ENCODE measurements at regions not wholly inside any gene's neighbourhood (a gene's known extent, or its start where the extent isn't known, plus 50 kb on each side); places are given as distances from the start of the nearest gene placed in this dataset.

DNA sequence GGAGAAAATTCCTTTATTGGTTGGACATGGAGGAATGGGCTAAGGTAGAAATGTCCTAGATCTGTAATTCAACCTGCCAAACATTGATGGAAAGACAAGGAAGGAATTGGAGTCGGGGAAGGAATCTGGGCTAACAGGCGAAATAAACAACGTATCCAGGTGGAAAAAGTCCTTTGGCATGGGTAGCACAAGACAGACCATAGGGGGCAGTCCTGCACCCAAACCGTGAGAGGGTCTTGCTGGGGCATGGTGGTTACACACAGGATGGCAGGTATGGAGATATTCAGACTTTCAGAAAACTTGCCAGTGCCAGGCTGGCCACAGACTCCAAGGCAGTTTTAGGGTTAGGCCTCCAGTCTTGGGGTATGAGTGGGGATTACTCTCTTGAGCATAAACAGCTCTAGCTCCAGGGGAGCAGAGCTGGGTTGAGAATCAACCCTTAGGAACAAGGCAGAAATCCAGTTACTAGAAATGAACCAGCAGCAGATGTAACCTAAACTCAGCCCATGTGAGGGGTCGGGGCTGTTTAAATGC, 188.6 kb upstream of the GDF10 start:
- DNase-seq (ENCODE audit: low spot score): no peak
- Histone ChIP-seq H3K36me3 (replicated peaks; ENCODE audit: insufficient read depth, low read depth) (no peaks in the 10 kb centered on the region), H3K4me3 (no peak overlapping the region), H3K4me1 (ENCODE audit: insufficient read depth) (no peaks in the 10 kb centered on the region), H3K27me3 (no peaks in the 10 kb centered on the region), H3K4me2 (no peak overlapping the region), H2AFZ (no peak overlapping the region), H3K27ac (no peak overlapping the region), H3K9me2 (replicated peaks; ENCODE audit: insufficient read depth) (no peaks in the 10 kb centered on the region), H3K79me2 (no peaks in the 10 kb centered on the region), H4K20me1 (ENCODE audit: insufficient read depth, poor library complexity, severe bottlenecking) (no peaks in the 10 kb centered on the region), H3K9me3 (ENCODE audit: low read depth) (no peaks in the 10 kb centered on the region)
- TF ChIP-seq EZH2phosphoT487 (IDR thresholded peaks at IDR 0.05; ENCODE audit: low read depth, severe bottlenecking, unreplicated experiment) (no peak), EZH2 (IDR thresholded peaks at IDR 0.05; ENCODE audit: borderline replicate concordance) (no peak)
- TF ChIP-seq, protein P1, sequence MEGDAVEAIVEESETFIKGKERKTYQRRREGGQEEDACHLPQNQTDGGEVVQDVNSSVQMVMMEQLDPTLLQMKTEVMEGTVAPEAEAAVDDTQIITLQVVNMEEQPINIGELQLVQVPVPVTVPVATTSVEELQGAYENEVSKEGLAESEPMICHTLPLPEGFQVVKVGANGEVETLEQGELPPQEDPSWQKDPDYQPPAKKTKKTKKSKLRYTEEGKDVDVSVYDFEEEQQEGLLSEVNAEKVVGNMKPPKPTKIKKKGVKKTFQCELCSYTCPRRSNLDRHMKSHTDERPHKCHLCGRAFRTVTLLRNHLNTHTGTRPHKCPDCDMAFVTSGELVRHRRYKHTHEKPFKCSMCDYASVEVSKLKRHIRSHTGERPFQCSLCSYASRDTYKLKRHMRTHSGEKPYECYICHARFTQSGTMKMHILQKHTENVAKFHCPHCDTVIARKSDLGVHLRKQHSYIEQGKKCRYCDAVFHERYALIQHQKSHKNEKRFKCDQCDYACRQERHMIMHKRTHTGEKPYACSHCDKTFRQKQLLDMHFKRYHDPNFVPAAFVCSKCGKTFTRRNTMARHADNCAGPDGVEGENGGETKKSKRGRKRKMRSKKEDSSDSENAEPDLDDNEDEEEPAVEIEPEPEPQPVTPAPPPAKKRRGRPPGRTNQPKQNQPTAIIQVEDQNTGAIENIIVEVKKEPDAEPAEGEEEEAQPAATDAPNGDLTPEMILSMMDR (IDR thresholded peaks at IDR 0.05; ENCODE audit: poor library complexity): no peak
- WGBS (ENCODE audit: low lambda C conversion rate, missing lambda C conversion rate): 81% methylated on average over 5 of the region's 5 CpGs

DNA sequence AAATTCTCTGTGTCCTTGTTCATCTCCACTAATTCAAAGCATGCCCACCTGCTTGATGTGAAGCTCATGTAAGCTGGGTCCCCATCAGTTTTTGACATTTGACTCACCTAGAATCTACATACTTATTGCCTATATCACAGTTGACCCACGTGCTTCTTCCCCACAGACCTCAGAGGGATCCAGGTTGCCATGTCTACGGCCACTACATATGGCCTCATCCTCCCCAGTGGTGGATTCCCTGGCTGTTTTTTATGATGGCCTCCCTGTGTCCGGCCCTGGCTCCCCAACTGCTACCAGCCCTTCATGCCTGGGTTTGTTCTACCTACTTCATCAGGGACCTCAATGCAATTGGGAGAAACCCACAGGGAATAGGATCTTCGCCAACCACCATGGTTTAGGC, 187.4 kb upstream of the GDF10 start:
- Histone ChIP-seq H3K27ac (no peak overlapping the region), H2AFZ (no peak overlapping the region), H3K27me3 (no peaks in the 10 kb centered on the region), H3K9me2 (replicated peaks; ENCODE audit: insufficient read depth) (no peaks in the 10 kb centered on the region), H3K79me2 (no peaks in the 10 kb centered on the region), H3K4me2 (no peak overlapping the region), H4K20me1 (ENCODE audit: insufficient read depth, poor library complexity, severe bottlenecking) (no peaks in the 10 kb centered on the region), H3K36me3 (replicated peaks; ENCODE audit: insufficient read depth, low read depth) (no peaks in the 10 kb centered on the region), H3K4me3 (no peak overlapping the region), H3K4me1 (ENCODE audit: insufficient read depth) (no peaks in the 10 kb centered on the region), H3K9me3 (ENCODE audit: low read depth) (no peaks in the 10 kb centered on the region)
- TF ChIP-seq, protein P1 (IDR thresholded peaks at IDR 0.05; ENCODE audit: poor library complexity): no peak
- no peak for TF ChIP-seq EZH2 (IDR thresholded peaks at IDR 0.05; ENCODE audit: borderline replicate concordance)
- TF ChIP-seq EZH2phosphoT487 (IDR thresholded peaks at IDR 0.05; ENCODE audit: low read depth, severe bottlenecking, unreplicated experiment): no peak
- DNase-seq (ENCODE audit: low spot score): no peak
- 81% methylated on average over 4 of the region's 4 CpGs for WGBS (ENCODE audit: low lambda C conversion rate, missing lambda C conversion rate)

DNA sequence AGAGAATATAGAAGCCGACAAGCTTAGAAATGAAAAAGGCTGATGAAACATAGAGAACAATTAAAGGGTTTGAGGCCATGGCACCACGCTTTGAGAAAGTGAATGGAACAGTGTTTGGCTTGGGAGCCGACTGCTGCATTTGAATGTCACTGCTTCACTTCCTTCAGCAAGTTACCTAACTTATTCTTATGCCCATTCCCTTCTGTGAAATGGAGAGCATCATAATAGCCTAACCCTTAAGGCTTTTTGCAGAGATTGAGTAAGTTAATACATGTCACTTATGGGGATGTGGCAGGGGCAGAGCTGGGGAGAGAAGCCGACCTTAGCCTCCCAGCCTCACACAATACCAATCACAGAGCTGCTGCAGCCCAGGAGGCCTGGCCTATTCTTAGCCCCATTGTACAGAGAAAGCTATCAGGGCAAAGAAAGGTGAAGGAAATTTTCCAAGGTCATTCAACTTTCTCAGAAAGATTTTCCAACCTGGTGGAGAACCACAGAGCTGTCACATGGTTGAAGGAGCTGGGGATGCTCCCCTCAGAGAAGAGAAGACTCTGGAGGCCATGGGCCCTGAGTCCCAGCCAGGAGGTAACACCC, 186.0 kb upstream of the GDF10 start:
- WGBS (ENCODE audit: low lambda C conversion rate, missing lambda C conversion rate): 80% methylated on average over 4 of the region's 4 CpGs
- Histone ChIP-seq H3K36me3 (replicated peaks; ENCODE audit: insufficient read depth, low read depth) (no peaks in the 10 kb centered on the region), H3K9me3 (ENCODE audit: low read depth) (no peaks in the 10 kb centered on the region), H2AFZ (no peak overlapping the region), H3K9me2 (replicated peaks; ENCODE audit: insufficient read depth) (no peaks in the 10 kb centered on the region), H3K79me2 (no peaks in the 10 kb centered on the region), H3K27ac (no peak overlapping the region), H4K20me1 (ENCODE audit: insufficient read depth, poor library complexity, severe bottlenecking) (no peaks in the 10 kb centered on the region), H3K27me3 (no peaks in the 10 kb centered on the region), H3K4me1 (ENCODE audit: insufficient read depth) (no peaks in the 10 kb centered on the region), H3K4me3 (no peak overlapping the region), H3K4me2 (no peak overlapping the region)
- TF ChIP-seq EZH2phosphoT487 (IDR thresholded peaks at IDR 0.05; ENCODE audit: low read depth, severe bottlenecking, unreplicated experiment) (no peak), EZH2 (IDR thresholded peaks at IDR 0.05; ENCODE audit: borderline replicate concordance) (no peak)
- TF ChIP-seq, protein P1 (IDR thresholded peaks at IDR 0.05; ENCODE audit: poor library complexity): no peak
- no peak for DNase-seq (ENCODE audit: low spot score)

Data from hepatocyte (in vitro differentiated cells).